Smooth muscle cell (in vitro differentiated cells): ENCODE measurements at regions not wholly inside any gene's neighbourhood (a gene's known extent, or its start where the extent isn't known, plus 50 kb on each side); places are given as distances from the start of the nearest gene placed in this dataset.

ENCODE experiments used
- DNase-seq: peaks from one replicate; lab custom pipeline; 2025; ENCODE audit not compliant: unreplicated experiment; lab: John Stamatoyannopoulos, UW
- H2AFZ ChIP-seq: fragments of 200-600 bp; sonication (generic); 2 replicates; pipeline ENCODE4 v1.6.0; 2016; ENCODE audit warnings: antibody characterized with exemption, low read depth, mild to moderate bottlenecking
- H3F3A ChIP-seq: fragments of 200-600 bp; sonication (generic); 2 replicates; pipeline ENCODE4 v1.6.0; 2017; ENCODE audit warnings: antibody characterized with exemption, low read depth
- H3K27ac ChIP-seq: fragments of 200-600 bp; sonication (generic); 2 replicates; pipeline ENCODE4 v1.5.1; 2016; ENCODE audit warnings: low read depth, mild to moderate bottlenecking
- H3K27me3 ChIP-seq: fragments of 200-600 bp; sonication (generic); 2 replicates; pipeline ENCODE4 v1.6.1; 2016; ENCODE audit warnings: low read depth, mild to moderate bottlenecking
- H3K36me3 ChIP-seq: fragments of 200-600 bp; sonication (generic); 2 replicates; pipeline ENCODE4 v1.5.1; 2016; ENCODE audit warnings: low read depth
- H3K4me1 ChIP-seq: fragments of 200-600 bp; sonication (generic); 2 replicates; pipeline ENCODE4 v1.5.1; 2016; ENCODE audit warnings: low read depth
- H3K4me2 ChIP-seq: fragments of 200-600 bp; sonication (generic); 2 replicates; pipeline ENCODE4 v1.6.0; 2016; ENCODE audit warnings: mild to moderate bottlenecking
- H3K4me3 ChIP-seq: fragments of 200-600 bp; sonication (generic); 2 replicates; pipeline ENCODE4 v1.5.1; 2016; ENCODE audit warnings: mild to moderate bottlenecking
- H3K79me2 ChIP-seq: fragments of 200-600 bp; sonication (generic); 2 replicates; pipeline ENCODE4 v1.6.0; 2016; ENCODE audit warnings: low read depth, mild to moderate bottlenecking
- H3K9ac ChIP-seq: fragments of 200-600 bp; sonication (generic); 2 replicates; pipeline ENCODE4 v1.6.0; 2016; ENCODE audit warnings: low read depth
- H3K9me3 ChIP-seq: fragments of 200-600 bp; sonication (generic); replicated peaks from 2 replicates; pipeline ENCODE4 v1.5.1; 2016; ENCODE audit warnings: low read depth
- H4K20me1 ChIP-seq: fragments of 200-600 bp; sonication (generic); 2 replicates; pipeline ENCODE4 v1.6.0; 2016; ENCODE audit warnings: low read depth
- WGBS: methylation state at CpG from one replicate; pipeline ENCODE4 v1.1.7; 2016; ENCODE audit warnings: low lambda C conversion rate; 5-methylcytosine and 5-hydroxymethylcytosine counted together
- TF ChIP-seq, protein P1 (sequence below): fragments of 200-600 bp; sonication (generic); IDR thresholded peaks from 2 replicates; pipeline ENCODE4 v1.5.1; 2017; ENCODE audit warnings: borderline replicate concordance, mild to moderate bottlenecking, antibody characterized with exemption; ENCODE audit not compliant: insufficient read depth, poor library complexity, severe bottlenecking

DNA sequence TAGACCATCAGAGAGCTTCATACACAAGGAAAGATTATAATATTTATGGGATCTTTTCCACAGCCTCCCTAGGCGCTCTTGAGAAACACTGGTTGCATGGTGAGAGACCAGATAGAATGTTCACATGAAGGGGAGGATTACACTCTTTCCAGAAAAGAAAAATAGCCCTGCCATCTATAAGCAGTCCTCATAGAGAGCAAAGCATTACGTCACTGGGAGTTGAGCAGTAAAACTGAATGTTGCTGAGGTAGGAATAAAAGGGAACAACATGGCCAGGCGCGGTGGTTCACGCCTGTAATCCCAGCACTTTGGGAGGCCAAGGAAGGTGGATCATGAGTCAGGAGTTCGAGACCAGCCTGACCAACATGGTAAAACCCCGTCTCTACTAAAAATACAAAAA lies 1934.3 kb downstream of the SUCLG1 start:
- no peak overlapping the region for H3K27ac ChIP-seq
- no peaks in the 10 kb centered on the region for H3K36me3 ChIP-seq
- H3K9ac ChIP-seq = no peak overlapping the region
- H3K4me3 ChIP-seq = no peak overlapping the region
- H4K20me1 ChIP-seq = no peaks in the 10 kb centered on the region
- no peaks in the 10 kb centered on the region for H3K9me3 ChIP-seq
- no peaks in the 10 kb centered on the region for H3K27me3 ChIP-seq
- TF ChIP-seq, protein P1, sequence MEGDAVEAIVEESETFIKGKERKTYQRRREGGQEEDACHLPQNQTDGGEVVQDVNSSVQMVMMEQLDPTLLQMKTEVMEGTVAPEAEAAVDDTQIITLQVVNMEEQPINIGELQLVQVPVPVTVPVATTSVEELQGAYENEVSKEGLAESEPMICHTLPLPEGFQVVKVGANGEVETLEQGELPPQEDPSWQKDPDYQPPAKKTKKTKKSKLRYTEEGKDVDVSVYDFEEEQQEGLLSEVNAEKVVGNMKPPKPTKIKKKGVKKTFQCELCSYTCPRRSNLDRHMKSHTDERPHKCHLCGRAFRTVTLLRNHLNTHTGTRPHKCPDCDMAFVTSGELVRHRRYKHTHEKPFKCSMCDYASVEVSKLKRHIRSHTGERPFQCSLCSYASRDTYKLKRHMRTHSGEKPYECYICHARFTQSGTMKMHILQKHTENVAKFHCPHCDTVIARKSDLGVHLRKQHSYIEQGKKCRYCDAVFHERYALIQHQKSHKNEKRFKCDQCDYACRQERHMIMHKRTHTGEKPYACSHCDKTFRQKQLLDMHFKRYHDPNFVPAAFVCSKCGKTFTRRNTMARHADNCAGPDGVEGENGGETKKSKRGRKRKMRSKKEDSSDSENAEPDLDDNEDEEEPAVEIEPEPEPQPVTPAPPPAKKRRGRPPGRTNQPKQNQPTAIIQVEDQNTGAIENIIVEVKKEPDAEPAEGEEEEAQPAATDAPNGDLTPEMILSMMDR = no peak
- 98% methylated on average over 7 of the region's 7 CpGs for WGBS
- H3K4me1 ChIP-seq = no peaks in the 10 kb centered on the region
- no peak overlapping the region for H3K4me2 ChIP-seq
- no peak overlapping the region for H2AFZ ChIP-seq
- no peaks in the 10 kb centered on the region for H3F3A ChIP-seq
- DNase-seq = no peak
- H3K79me2 ChIP-seq = no peaks in the 10 kb centered on the region

- Histone ChIP-seq H3K79me2 (no peaks in the 10 kb centered on the region), H3K4me3 (no peak overlapping the region), H3F3A (no peaks in the 10 kb centered on the region), H3K4me2 (no peak overlapping the region), H3K9me3 (no peaks in the 10 kb centered on the region), H3K36me3 (no peaks in the 10 kb centered on the region), H3K4me1 (no peaks in the 10 kb centered on the region), H2AFZ (no peak overlapping the region), H3K27ac (no peak overlapping the region), H3K27me3 (no peaks in the 10 kb centered on the region), H3K9ac (no peak overlapping the region), H4K20me1 (no peaks in the 10 kb centered on the region)
- TF ChIP-seq, protein P1 = no peak
- 90% methylated on average over 1 of the region's 1 CpG for WGBS
- no peak for DNase-seq
Measured at GRCh38 chr2:82511894-82512293, 1947.2 kb downstream of the SUCLG1 start.

DNA sequence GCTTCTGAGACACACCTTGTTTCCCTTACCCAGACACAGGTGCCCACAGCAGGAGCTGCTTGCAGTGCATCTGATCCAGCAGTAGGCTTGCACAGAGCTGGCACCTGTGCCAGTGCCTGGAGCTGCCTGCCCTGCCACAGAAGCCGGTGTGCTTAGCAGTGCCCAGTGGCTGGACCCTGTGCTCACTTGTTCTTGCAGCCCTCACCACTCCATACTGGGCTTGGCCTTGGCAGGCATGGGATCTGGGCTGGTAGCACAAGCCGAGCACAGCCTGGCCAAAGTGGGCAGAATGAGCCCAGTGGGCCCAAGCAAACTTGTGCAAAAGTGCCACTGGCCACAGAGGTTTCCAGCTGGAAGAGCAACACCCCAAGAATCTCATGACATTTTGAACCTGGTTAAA lies 1950.4 kb downstream of the SUCLG1 start:
- Histone ChIP-seq H3K36me3 (no peaks in the 10 kb centered on the region), H3K4me3 (no peak overlapping the region), H3K27me3 (no peaks in the 10 kb centered on the region), H4K20me1 (no peaks in the 10 kb centered on the region), H3K9me3 (no peaks in the 10 kb centered on the region), H3K4me1 (no peaks in the 10 kb centered on the region), H3K4me2 (no peak overlapping the region), H3K27ac (no peak overlapping the region), H3F3A (no peaks in the 10 kb centered on the region), H3K79me2 (no peaks in the 10 kb centered on the region), H2AFZ (no peak overlapping the region), H3K9ac (no peak overlapping the region)
- WGBS = 92% methylated on average over 2 of the region's 2 CpGs
- DNase-seq = no peak
- TF ChIP-seq, protein P1 = no peak

- Histone ChIP-seq H4K20me1 (no peaks in the 10 kb centered on the region), H3K4me3 (no peak overlapping the region), H3K4me1 (no peaks in the 10 kb centered on the region), H3F3A (no peaks in the 10 kb centered on the region), H2AFZ (no peak overlapping the region), H3K79me2 (no peaks in the 10 kb centered on the region), H3K27me3 (no peaks in the 10 kb centered on the region), H3K9ac (no peak overlapping the region), H3K4me2 (no peak overlapping the region), H3K9me3 (peaks cover 1% of the 10 kb centered on the region), H3K36me3 (no peaks in the 10 kb centered on the region), H3K27ac (no peak overlapping the region)
- DNase-seq = no peak
- TF ChIP-seq, protein P1 = no peak
- WGBS = 95% methylated on average over 11 of the region's 11 CpGs
Measured at GRCh38 chr2:82507657-82508056, 1951.4 kb downstream of the SUCLG1 start.
